ENCODE measurements at regions not wholly inside any gene's neighbourhood (a gene's known extent, or its start where the extent isn't known, plus 50 kb on each side); places are given as distances from the start of the nearest gene placed in this dataset.
A peak's percentile ranks its signal among the peaks of the same experiment; 100 is the strongest.

DNA sequence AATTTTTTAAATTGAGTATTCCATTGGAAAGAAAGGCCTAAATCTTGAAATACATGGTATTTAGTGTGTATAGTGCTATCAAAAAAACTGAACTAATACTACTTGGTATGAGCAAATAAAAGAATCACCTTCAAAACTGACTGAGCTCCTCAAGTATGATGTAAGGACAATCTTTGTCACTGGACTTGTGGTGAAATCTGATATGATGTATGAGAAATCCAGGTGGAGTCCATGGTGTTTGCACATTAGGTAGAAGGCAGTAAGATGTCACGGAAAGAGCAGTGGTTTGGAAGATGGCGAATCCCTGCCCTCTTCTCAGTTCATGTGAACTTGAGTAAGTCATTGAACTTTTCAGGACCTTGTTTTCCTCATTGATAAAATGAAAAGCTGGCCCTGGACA is 62.1 kb upstream of the COL1A2 start:
- H3K23ac ChIP-seq (ENCODE audit: low read length), result no peak overlapping the region
- no CpG with 5 or more reads among the region's 2 CpGs for WGBS (ENCODE audit: extremely low coverage, insufficient coverage, low lambda C conversion rate)
- no peak overlapping the region for H3K9ac ChIP-seq (ENCODE audit: low read length)
- no peak overlapping the region for H3K4me2 ChIP-seq (ENCODE audit: low read length)
- no peak overlapping the region for H3K4me3 ChIP-seq (ENCODE audit: low read length)
- no peaks in the 10 kb centered on the region for H3K27me3 ChIP-seq (ENCODE audit: insufficient read depth, low read length, poor library complexity)
- no peak overlapping the region for H3K56ac ChIP-seq (ENCODE audit: low read length)
- no peak overlapping the region for H3K18ac ChIP-seq (ENCODE audit: low read length)
- no peak overlapping the region for H3K27ac ChIP-seq (ENCODE audit: low read depth, low read length)
- DNase-seq, result no peak
- H2BK120ac ChIP-seq (ENCODE audit: low read depth, low read length), result no peak overlapping the region
- no peaks in the 10 kb centered on the region for H3K36me3 ChIP-seq (ENCODE audit: control insufficient read depth, insufficient read depth, low read length)
- H4K8ac ChIP-seq (ENCODE audit: low read depth, low read length), result no peak overlapping the region
- H3K4me1 ChIP-seq (ENCODE audit: control insufficient read depth, low read depth, low read length), result peaks cover 2% of the 10 kb centered on the region
- no peak overlapping the region for H2BK15ac ChIP-seq (replicated peaks; ENCODE audit: low read depth)
- H4K5ac ChIP-seq (ENCODE audit: low read length), result no peak overlapping the region
- H2BK5ac ChIP-seq (ENCODE audit: low read length), result no peak overlapping the region
- H3K79me2 ChIP-seq (ENCODE audit: control insufficient read depth, insufficient read depth, low read length), result no peaks in the 10 kb centered on the region
- H3K4ac ChIP-seq (ENCODE audit: low read depth, low read length), result no peak overlapping the region
- no peaks in the 10 kb centered on the region for H3K79me1 ChIP-seq (ENCODE audit: low read length)
- H2AK5ac ChIP-seq (ENCODE audit: low read length), result no peak overlapping the region

DNA sequence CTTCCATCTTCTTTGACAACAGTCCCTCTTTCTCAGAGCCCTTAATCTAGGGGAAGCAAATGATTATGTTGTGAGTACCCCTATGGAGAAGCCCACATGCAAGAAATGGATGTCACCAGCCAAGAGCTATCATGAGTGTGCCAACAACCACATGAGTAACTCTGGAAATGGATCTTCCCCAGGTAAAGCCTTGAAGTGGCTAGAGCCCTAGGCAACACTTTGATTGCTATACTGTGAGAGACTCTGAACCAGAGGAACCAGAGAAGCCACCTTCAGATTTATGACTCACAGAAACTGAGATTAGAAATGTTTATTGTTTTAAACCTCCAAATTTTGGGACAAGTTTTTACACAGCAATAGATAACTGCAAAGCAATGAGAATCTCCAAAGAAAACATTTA is 60.9 kb upstream of the COL1A2 start:
- no peak overlapping the region for H4K8ac ChIP-seq (ENCODE audit: low read depth, low read length)
- H3K27me3 ChIP-seq (ENCODE audit: insufficient read depth, low read length, poor library complexity), result no peaks in the 10 kb centered on the region
- H3K4me3 ChIP-seq (ENCODE audit: low read length), result no peak overlapping the region
- H3K79me2 ChIP-seq (ENCODE audit: control insufficient read depth, insufficient read depth, low read length), result no peaks in the 10 kb centered on the region
- H2BK15ac ChIP-seq (replicated peaks; ENCODE audit: low read depth), result no peak overlapping the region
- no peak overlapping the region for H3K4me2 ChIP-seq (ENCODE audit: low read length)
- no peak overlapping the region for H2BK5ac ChIP-seq (ENCODE audit: low read length)
- no peak overlapping the region for H3K27ac ChIP-seq (ENCODE audit: low read depth, low read length)
- H3K9ac ChIP-seq (ENCODE audit: low read length), result no peak overlapping the region
- no peak overlapping the region for H3K56ac ChIP-seq (ENCODE audit: low read length)
- H3K36me3 ChIP-seq (ENCODE audit: control insufficient read depth, insufficient read depth, low read length), result no peaks in the 10 kb centered on the region
- H2AK5ac ChIP-seq (ENCODE audit: low read length), result no peak overlapping the region
- no peaks in the 10 kb centered on the region for H3K79me1 ChIP-seq (ENCODE audit: low read length)
- DNase-seq, result no peak
- no peak overlapping the region for H4K5ac ChIP-seq (ENCODE audit: low read length)
- no peak overlapping the region for H3K18ac ChIP-seq (ENCODE audit: low read length)
- H3K23ac ChIP-seq (ENCODE audit: low read length), result no peak overlapping the region
- peaks cover 8% of the 10 kb centered on the region for H3K4me1 ChIP-seq (ENCODE audit: control insufficient read depth, low read depth, low read length)
- no peak overlapping the region for H2BK120ac ChIP-seq (ENCODE audit: low read depth, low read length)
- H3K4ac ChIP-seq (ENCODE audit: low read depth, low read length), result no peak overlapping the region

DNA sequence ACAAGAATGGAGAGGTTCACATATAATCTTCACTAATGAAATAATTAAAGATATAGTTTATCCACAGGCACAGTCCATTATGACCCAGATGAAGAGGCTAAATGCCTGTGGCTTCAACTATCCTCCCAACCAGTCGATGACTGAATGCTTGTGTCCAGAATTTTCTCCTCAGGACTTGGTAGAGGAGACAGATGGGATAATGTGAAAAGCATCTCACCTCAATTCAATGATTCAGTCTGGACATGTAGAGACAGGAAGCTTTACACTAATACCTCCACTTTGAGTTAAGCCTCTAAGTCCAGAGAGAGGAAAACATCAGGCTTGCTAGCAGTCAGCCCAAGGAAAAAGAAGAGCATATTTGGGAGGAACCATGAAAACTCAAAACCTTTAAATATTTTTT is 59.1 kb upstream of the COL1A2 start:
- Histone ChIP-seq H2BK15ac (replicated peaks; ENCODE audit: low read depth) (no peak overlapping the region), H2BK120ac (ENCODE audit: low read depth, low read length) (no peak overlapping the region), H3K27me3 (ENCODE audit: insufficient read depth, low read length, poor library complexity) (no peaks in the 10 kb centered on the region), H3K27ac (ENCODE audit: low read depth, low read length) (no peak overlapping the region), H3K18ac (ENCODE audit: low read length) (no peak overlapping the region), H3K79me2 (ENCODE audit: control insufficient read depth, insufficient read depth, low read length) (no peaks in the 10 kb centered on the region), H3K36me3 (ENCODE audit: control insufficient read depth, insufficient read depth, low read length) (no peaks in the 10 kb centered on the region), H3K56ac (ENCODE audit: low read length) (no peak overlapping the region), H4K5ac (ENCODE audit: low read length) (no peak overlapping the region), H3K4ac (ENCODE audit: low read depth, low read length) (no peak overlapping the region), H2BK5ac (ENCODE audit: low read length) (no peak overlapping the region), H4K8ac (ENCODE audit: low read depth, low read length) (no peak overlapping the region), H3K9ac (ENCODE audit: low read length) (no peak overlapping the region), H2AK5ac (ENCODE audit: low read length) (no peak overlapping the region), H3K4me2 (ENCODE audit: low read length) (no peak overlapping the region), H3K4me1 (ENCODE audit: control insufficient read depth, low read depth, low read length) (peaks cover 11% of the 10 kb centered on the region), H3K79me1 (ENCODE audit: low read length) (no peaks in the 10 kb centered on the region), H3K4me3 (ENCODE audit: low read length) (no peak overlapping the region), H3K23ac (ENCODE audit: low read length) (no peak overlapping the region)
- no CpG with 5 or more reads among the region's 1 CpG for WGBS (ENCODE audit: extremely low coverage, insufficient coverage, low lambda C conversion rate)
- DNase-seq, result no peak

DNA sequence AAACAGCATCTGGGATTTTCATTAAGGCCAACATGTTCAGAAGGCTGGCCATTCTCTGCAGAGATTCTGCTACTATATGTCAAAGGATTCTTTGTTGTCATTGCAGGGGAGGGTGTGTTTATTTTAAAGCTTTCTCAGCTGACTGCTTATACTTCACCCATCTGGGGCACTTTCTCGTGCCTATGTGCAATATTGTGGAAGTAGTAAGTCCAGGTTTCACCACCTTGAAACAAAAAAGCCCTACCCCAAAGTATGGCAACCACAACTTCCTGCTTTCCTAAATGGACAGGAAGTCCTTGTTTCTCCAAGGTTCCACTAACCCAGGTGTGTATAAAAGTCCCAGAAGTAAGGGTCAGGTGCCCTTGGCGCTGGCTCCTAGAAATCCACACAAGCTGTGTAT is 58.7 kb upstream of the COL1A2 start:
- Histone ChIP-seq H3K4ac (ENCODE audit: low read depth, low read length) (no peak overlapping the region), H3K4me3 (ENCODE audit: low read length) (no peak overlapping the region), H3K23ac (ENCODE audit: low read length) (no peak overlapping the region), H3K27ac (ENCODE audit: low read depth, low read length) (no peak overlapping the region), H3K27me3 (ENCODE audit: insufficient read depth, low read length, poor library complexity) (no peaks in the 10 kb centered on the region), H4K5ac (ENCODE audit: low read length) (no peak overlapping the region), H4K8ac (ENCODE audit: low read depth, low read length) (no peak overlapping the region), H3K56ac (ENCODE audit: low read length) (no peak overlapping the region), H3K9ac (ENCODE audit: low read length) (no peak overlapping the region), H2BK5ac (ENCODE audit: low read length) (no peak overlapping the region), H3K79me1 (ENCODE audit: low read length) (no peaks in the 10 kb centered on the region), H2AK5ac (ENCODE audit: low read length) (no peak overlapping the region), H2BK120ac (ENCODE audit: low read depth, low read length) (no peak overlapping the region), H3K79me2 (ENCODE audit: control insufficient read depth, insufficient read depth, low read length) (no peaks in the 10 kb centered on the region), H3K4me1 (ENCODE audit: control insufficient read depth, low read depth, low read length) (peaks cover 11% of the 10 kb centered on the region), H3K36me3 (ENCODE audit: control insufficient read depth, insufficient read depth, low read length) (no peaks in the 10 kb centered on the region), H3K18ac (ENCODE audit: low read length) (no peak overlapping the region), H3K4me2 (ENCODE audit: low read length) (no peak overlapping the region), H2BK15ac (replicated peaks; ENCODE audit: low read depth) (no peak overlapping the region)
- DNase-seq, result no peak
- no CpG with 5 or more reads among the region's 2 CpGs for WGBS (ENCODE audit: extremely low coverage, insufficient coverage, low lambda C conversion rate)

DNA sequence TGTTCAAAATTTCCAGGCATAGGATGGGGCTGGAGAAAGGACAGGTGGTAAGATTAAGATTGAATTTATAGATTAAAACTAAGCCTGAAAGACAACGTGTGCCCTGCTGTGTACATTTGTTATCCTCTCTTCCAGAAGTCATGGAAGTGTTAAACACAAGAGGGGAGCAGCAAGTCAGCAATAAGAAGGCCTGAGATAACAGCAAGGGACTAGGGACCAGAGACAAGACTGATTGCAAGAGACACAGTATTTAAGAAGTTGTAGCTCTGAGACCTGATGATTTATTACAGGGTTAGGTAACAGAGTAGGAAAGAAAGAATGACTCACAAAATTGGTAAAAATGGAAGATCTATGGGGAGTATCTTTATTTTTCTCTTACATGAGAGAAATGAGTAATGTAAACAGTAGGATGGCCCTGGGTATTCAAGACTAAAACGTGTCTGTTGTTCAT is 55.7 kb upstream of the COL1A2 start:
- Histone ChIP-seq H3K79me1 (ENCODE audit: low read length) (no peaks in the 10 kb centered on the region), H2BK120ac (ENCODE audit: low read depth, low read length) (no peak overlapping the region), H3K4me3 (ENCODE audit: low read length) (no peak overlapping the region), H2AK5ac (ENCODE audit: low read length) (no peak overlapping the region), H3K56ac (ENCODE audit: low read length) (no peak overlapping the region), H3K9ac (ENCODE audit: low read length) (no peak overlapping the region), H3K79me2 (ENCODE audit: control insufficient read depth, insufficient read depth, low read length) (no peaks in the 10 kb centered on the region), H3K27ac (ENCODE audit: low read depth, low read length) (no peak overlapping the region), H3K18ac (ENCODE audit: low read length) (no peak overlapping the region), H3K4me2 (ENCODE audit: low read length) (no peak overlapping the region), H4K8ac (ENCODE audit: low read depth, low read length) (no peak overlapping the region), H3K27me3 (ENCODE audit: insufficient read depth, low read length, poor library complexity) (no peaks in the 10 kb centered on the region), H3K4me1 (ENCODE audit: control insufficient read depth, low read depth, low read length) (peaks cover 11% of the 10 kb centered on the region), H2BK15ac (replicated peaks; ENCODE audit: low read depth) (no peak overlapping the region), H3K4ac (ENCODE audit: low read depth, low read length) (no peak overlapping the region), H3K23ac (ENCODE audit: low read length) (no peak overlapping the region), H4K5ac (ENCODE audit: low read length) (no peak overlapping the region), H3K36me3 (ENCODE audit: control insufficient read depth, insufficient read depth, low read length) (no peaks in the 10 kb centered on the region), H2BK5ac (ENCODE audit: low read length) (no peak overlapping the region)
- peak; percentile 78 for DNase-seq
- WGBS (ENCODE audit: extremely low coverage, insufficient coverage, low lambda C conversion rate), result no CpG with 5 or more reads among the region's 2 CpGs

DNA sequence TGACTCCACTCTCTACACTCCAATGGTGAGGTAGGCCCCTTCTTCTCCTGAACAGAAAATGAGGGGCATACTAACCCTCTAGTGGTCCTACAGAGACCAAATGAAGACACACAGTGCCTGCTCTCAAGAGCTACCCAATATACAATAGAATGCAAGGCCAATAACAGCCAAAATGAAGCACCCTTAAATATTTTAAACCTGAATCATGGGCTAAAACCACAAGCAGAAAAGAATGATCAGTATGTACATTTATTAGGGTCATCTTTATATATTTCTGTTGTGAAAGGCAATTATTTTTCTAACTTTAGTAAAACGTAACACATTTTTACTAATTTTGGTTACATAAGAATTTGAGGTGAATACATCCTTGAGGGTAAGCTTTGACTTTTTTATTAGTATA is 49.9 kb upstream of the COL1A2 start:
- H3K4me3 ChIP-seq (ENCODE audit: low read length), result no peak overlapping the region
- no CpG with 5 or more reads among the region's 1 CpG for WGBS (ENCODE audit: extremely low coverage, insufficient coverage, low lambda C conversion rate)
- no peak overlapping the region for H2BK120ac ChIP-seq (ENCODE audit: low read depth, low read length)
- no peak overlapping the region for H3K56ac ChIP-seq (ENCODE audit: low read length)
- peaks cover 3% of the 10 kb centered on the region for H3K4me1 ChIP-seq (ENCODE audit: control insufficient read depth, low read depth, low read length)
- H2BK5ac ChIP-seq (ENCODE audit: low read length), result no peak overlapping the region
- H3K4ac ChIP-seq (ENCODE audit: low read depth, low read length), result no peak overlapping the region
- H3K23ac ChIP-seq (ENCODE audit: low read length), result no peak overlapping the region
- H2AK5ac ChIP-seq (ENCODE audit: low read length), result no peak overlapping the region
- H4K8ac ChIP-seq (ENCODE audit: low read depth, low read length), result no peak overlapping the region
- no peak overlapping the region for H3K18ac ChIP-seq (ENCODE audit: low read length)
- H2BK15ac ChIP-seq (replicated peaks; ENCODE audit: low read depth), result peak overlapping the region; percentile 92
- H3K36me3 ChIP-seq (ENCODE audit: control insufficient read depth, insufficient read depth, low read length), result no peaks in the 10 kb centered on the region
- no peak overlapping the region for H3K4me2 ChIP-seq (ENCODE audit: low read length)
- H4K5ac ChIP-seq (ENCODE audit: low read length), result no peak overlapping the region
- H3K79me1 ChIP-seq (ENCODE audit: low read length), result no peaks in the 10 kb centered on the region
- no peak overlapping the region for H3K27ac ChIP-seq (ENCODE audit: low read depth, low read length)
- H3K27me3 ChIP-seq (ENCODE audit: insufficient read depth, low read length, poor library complexity), result no peaks in the 10 kb centered on the region
- DNase-seq, result no peak
- H3K79me2 ChIP-seq (ENCODE audit: control insufficient read depth, insufficient read depth, low read length), result no peaks in the 10 kb centered on the region
- H3K9ac ChIP-seq (ENCODE audit: low read length), result no peak overlapping the region
